ENCODE measurements at regions not wholly inside any gene's neighbourhood (a gene's known extent, or its start where the extent isn't known, plus 50 kb on each side); places are given as distances from the start of the nearest gene placed in this dataset.

DNA sequence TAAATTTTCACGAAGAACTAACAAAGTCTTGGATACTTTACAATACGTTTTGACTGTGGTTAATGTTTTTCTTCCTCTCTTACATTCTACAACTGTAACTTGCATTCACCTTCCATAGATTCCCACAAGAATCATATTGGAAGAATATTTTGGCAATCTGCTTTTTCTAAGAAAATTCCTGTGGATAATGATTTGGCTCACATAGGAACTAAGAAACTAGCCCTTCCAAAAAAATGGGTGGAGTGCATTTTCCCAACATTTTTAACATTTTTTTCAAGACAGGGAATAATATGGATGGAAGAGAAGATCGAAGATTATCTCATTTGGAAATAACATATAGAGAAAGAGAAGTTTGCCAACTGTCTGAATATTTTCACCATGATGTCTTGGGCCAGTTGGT, 256.9 kb upstream of the POU2AF2 start:
- POLR2A ChIA-PET, result no interaction called here
- H3K9me3 Mint-ChIP-seq, result no peaks in the 10 kb centered on the region
- no peak overlapping the region for H3K4me3 Mint-ChIP-seq
- no peak overlapping the region for H3K27ac Mint-ChIP-seq
- H3K4me1 Mint-ChIP-seq, result peaks cover 6% of the 10 kb centered on the region; the same call in 1 of the 2 replicates
- no peaks in the 10 kb centered on the region for H3K36me3 Mint-ChIP-seq
- no peaks in the 10 kb centered on the region for H3K27me3 Mint-ChIP-seq (ENCODE audit: low read depth)
- no peak for ATAC-seq
- DNase-seq (ENCODE audit: low spot score), result no peak
- CTCF ChIA-PET, result no interaction called here
- TF ChIP-seq SP1 (CRISPR knock-in tag; conservative IDR thresholded peaks at IDR 0.05) (no peak), HMGA2 (CRISPR knock-in tag; IDR thresholded peaks at IDR 0.05) (no peak), NR1H2 (CRISPR knock-in tag; IDR thresholded peaks at IDR 0.05) (no peak), ZNF219 (CRISPR knock-in tag; IDR thresholded peaks at IDR 0.05; ENCODE audit: borderline replicate concordance) (no peak), ZNF671 (CRISPR knock-in tag; IDR thresholded peaks at IDR 0.05) (no peak), ESRRA (CRISPR knock-in tag; IDR thresholded peaks at IDR 0.05; ENCODE audit: borderline replicate concordance) (no peak), NFE2L1 (CRISPR knock-in tag; IDR thresholded peaks at IDR 0.05) (no peak), JUN (CRISPR knock-in tag; IDR thresholded peaks at IDR 0.05) (no peak), MYBL2 (CRISPR knock-in tag; IDR thresholded peaks at IDR 0.05) (no peak), RORB (CRISPR knock-in tag; IDR thresholded peaks at IDR 0.05) (no peak), FOXK1 (CRISPR knock-in tag; IDR thresholded peaks at IDR 0.05) (no peak)
- TF ChIP-seq, protein P1, sequence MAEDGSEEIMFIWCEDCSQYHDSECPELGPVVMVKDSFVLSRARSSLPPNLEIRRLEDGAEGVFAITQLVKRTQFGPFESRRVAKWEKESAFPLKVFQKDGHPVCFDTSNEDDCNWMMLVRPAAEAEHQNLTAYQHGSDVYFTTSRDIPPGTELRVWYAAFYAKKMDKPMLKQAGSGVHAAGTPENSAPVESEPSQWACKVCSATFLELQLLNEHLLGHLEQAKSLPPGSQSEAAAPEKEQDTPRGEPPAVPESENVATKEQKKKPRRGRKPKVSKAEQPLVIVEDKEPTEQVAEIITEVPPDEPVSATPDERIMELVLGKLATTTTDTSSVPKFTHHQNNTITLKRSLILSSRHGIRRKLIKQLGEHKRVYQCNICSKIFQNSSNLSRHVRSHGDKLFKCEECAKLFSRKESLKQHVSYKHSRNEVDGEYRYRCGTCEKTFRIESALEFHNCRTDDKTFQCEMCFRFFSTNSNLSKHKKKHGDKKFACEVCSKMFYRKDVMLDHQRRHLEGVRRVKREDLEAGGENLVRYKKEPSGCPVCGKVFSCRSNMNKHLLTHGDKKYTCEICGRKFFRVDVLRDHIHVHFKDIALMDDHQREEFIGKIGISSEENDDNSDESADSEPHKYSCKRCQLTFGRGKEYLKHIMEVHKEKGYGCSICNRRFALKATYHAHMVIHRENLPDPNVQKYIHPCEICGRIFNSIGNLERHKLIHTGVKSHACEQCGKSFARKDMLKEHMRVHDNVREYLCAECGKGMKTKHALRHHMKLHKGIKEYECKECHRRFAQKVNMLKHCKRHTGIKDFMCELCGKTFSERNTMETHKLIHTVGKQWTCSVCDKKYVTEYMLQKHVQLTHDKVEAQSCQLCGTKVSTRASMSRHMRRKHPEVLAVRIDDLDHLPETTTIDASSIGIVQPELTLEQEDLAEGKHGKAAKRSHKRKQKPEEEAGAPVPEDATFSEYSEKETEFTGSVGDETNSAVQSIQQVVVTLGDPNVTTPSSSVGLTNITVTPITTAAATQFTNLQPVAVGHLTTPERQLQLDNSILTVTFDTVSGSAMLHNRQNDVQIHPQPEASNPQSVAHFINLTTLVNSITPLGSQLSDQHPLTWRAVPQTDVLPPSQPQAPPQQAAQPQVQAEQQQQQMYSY (CRISPR knock-in tag; IDR thresholded peaks at IDR 0.05), result no peak
- TF ChIP-seq, protein P2, sequence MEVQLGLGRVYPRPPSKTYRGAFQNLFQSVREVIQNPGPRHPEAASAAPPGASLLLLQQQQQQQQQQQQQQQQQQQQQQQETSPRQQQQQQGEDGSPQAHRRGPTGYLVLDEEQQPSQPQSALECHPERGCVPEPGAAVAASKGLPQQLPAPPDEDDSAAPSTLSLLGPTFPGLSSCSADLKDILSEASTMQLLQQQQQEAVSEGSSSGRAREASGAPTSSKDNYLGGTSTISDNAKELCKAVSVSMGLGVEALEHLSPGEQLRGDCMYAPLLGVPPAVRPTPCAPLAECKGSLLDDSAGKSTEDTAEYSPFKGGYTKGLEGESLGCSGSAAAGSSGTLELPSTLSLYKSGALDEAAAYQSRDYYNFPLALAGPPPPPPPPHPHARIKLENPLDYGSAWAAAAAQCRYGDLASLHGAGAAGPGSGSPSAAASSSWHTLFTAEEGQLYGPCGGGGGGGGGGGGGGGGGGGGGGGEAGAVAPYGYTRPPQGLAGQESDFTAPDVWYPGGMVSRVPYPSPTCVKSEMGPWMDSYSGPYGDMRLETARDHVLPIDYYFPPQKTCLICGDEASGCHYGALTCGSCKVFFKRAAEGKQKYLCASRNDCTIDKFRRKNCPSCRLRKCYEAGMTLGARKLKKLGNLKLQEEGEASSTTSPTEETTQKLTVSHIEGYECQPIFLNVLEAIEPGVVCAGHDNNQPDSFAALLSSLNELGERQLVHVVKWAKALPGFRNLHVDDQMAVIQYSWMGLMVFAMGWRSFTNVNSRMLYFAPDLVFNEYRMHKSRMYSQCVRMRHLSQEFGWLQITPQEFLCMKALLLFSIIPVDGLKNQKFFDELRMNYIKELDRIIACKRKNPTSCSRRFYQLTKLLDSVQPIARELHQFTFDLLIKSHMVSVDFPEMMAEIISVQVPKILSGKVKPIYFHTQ (CRISPR knock-in tag; IDR thresholded peaks at IDR 0.05), result no peak
- TF ChIP-seq, protein P3, sequence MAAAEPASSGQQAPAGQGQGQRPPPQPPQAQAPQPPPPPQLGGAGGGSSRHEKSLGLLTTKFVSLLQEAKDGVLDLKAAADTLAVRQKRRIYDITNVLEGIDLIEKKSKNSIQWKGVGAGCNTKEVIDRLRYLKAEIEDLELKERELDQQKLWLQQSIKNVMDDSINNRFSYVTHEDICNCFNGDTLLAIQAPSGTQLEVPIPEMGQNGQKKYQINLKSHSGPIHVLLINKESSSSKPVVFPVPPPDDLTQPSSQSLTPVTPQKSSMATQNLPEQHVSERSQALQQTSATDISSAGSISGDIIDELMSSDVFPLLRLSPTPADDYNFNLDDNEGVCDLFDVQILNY (CRISPR knock-in tag; IDR thresholded peaks at IDR 0.05), result no peak
- TF ChIP-seq, protein P4, sequence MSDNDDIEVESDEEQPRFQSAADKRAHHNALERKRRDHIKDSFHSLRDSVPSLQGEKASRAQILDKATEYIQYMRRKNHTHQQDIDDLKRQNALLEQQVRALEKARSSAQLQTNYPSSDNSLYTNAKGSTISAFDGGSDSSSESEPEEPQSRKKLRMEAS (CRISPR knock-in tag; IDR thresholded peaks at IDR 0.05), result no peak
- TF ChIP-seq, protein P5, sequence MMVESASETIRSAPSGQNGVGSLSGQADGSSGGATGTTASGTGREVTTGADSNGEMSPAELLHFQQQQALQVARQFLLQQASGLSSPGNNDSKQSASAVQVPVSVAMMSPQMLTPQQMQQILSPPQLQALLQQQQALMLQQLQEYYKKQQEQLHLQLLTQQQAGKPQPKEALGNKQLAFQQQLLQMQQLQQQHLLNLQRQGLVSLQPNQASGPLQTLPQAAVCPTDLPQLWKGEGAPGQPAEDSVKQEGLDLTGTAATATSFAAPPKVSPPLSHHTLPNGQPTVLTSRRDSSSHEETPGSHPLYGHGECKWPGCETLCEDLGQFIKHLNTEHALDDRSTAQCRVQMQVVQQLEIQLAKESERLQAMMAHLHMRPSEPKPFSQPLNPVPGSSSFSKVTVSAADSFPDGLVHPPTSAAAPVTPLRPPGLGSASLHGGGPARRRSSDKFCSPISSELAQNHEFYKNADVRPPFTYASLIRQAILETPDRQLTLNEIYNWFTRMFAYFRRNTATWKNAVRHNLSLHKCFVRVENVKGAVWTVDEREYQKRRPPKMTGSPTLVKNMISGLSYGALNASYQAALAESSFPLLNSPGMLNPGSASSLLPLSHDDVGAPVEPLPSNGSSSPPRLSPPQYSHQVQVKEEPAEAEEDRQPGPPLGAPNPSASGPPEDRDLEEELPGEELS (CRISPR knock-in tag; IDR thresholded peaks at IDR 0.05), result no peak
- TF ChIP-seq, protein P6, sequence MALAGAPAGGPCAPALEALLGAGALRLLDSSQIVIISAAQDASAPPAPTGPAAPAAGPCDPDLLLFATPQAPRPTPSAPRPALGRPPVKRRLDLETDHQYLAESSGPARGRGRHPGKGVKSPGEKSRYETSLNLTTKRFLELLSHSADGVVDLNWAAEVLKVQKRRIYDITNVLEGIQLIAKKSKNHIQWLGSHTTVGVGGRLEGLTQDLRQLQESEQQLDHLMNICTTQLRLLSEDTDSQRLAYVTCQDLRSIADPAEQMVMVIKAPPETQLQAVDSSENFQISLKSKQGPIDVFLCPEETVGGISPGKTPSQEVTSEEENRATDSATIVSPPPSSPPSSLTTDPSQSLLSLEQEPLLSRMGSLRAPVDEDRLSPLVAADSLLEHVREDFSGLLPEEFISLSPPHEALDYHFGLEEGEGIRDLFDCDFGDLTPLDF (CRISPR knock-in tag; IDR thresholded peaks at IDR 0.05), result no peak
- TF ChIP-seq, protein P7, sequence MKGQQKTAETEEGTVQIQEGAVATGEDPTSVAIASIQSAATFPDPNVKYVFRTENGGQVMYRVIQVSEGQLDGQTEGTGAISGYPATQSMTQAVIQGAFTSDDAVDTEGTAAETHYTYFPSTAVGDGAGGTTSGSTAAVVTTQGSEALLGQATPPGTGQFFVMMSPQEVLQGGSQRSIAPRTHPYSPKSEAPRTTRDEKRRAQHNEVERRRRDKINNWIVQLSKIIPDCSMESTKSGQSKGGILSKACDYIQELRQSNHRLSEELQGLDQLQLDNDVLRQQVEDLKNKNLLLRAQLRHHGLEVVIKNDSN (CRISPR knock-in tag; IDR thresholded peaks at IDR 0.05), result no peak
- TF ChIP-seq, protein P8, sequence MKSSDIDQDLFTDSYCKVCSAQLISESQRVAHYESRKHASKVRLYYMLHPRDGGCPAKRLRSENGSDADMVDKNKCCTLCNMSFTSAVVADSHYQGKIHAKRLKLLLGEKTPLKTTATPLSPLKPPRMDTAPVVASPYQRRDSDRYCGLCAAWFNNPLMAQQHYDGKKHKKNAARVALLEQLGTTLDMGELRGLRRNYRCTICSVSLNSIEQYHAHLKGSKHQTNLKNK (CRISPR knock-in tag; IDR thresholded peaks at IDR 0.05), result no peak
- TF ChIP-seq, protein P9, sequence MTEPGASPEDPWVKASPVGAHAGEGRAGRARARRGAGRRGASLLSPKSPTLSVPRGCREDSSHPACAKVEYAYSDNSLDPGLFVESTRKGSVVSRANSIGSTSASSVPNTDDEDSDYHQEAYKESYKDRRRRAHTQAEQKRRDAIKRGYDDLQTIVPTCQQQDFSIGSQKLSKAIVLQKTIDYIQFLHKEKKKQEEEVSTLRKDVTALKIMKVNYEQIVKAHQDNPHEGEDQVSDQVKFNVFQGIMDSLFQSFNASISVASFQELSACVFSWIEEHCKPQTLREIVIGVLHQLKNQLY (CRISPR knock-in tag; IDR thresholded peaks at IDR 0.05), result no peak
